AML-193 (cell line): ENCODE measurements at regions not wholly inside any gene's neighbourhood (a gene's known extent, or its start where the extent isn't known, plus 50 kb on each side); places are given as distances from the start of the nearest gene placed in this dataset.

Experiments used
- DNase-seq, 2 experiments: peaks; one replicate each; lab custom pipeline; 2025; lab: John Stamatoyannopoulos, UW

- DNase-seq, result no peak
Measured at GRCh38 chr10:90326498-90327267, 531.2 kb downstream of the HTR7 start.

- DNase-seq, result no peak
Measured at GRCh38 chr10:90327611-90328010, 530.2 kb downstream of the HTR7 start.

- no peak for DNase-seq
Measured at GRCh38 chr10:90328459-90328858, 529.4 kb downstream of the HTR7 start.

- DNase-seq, result no peak
Measured at GRCh38 chr10:90328896-90329295, 528.9 kb downstream of the HTR7 start.

GRCh38 chr10:90337316-90337715 is 520.5 kb downstream of the HTR7 start:
- DNase-seq, result no peak

GRCh38 chr10:90342480-90342879 is 515.4 kb downstream of the HTR7 start:
- DNase-seq, result no peak

- DNase-seq, result no peak
Measured at GRCh38 chr10:90344226-90344625, 513.6 kb downstream of the HTR7 start.

- no peak for DNase-seq
Measured at GRCh38 chr10:90347239-90347638, 510.6 kb downstream of the HTR7 start.

GRCh38 chr10:90350122-90350521 is 507.7 kb downstream of the HTR7 start:
- no peak for DNase-seq

- no peak for DNase-seq
Measured at GRCh38 chr10:90352288-90352687, 505.6 kb downstream of the HTR7 start.

GRCh38 chr10:90354914-90355313 is 502.9 kb downstream of the HTR7 start:
- DNase-seq, result no peak

GRCh38 chr10:90363799-90364483 is 493.9 kb downstream of the HTR7 start:
- no peak for DNase-seq

GRCh38 chr10:90372451-90372850 is 485.4 kb downstream of the HTR7 start:
- DNase-seq, result no peak

- no peak for DNase-seq
Measured at GRCh38 chr10:90373911-90374310, 483.9 kb downstream of the HTR7 start.

- DNase-seq, result no peak
Measured at GRCh38 chr10:90378524-90379076, 479.2 kb downstream of the HTR7 start.

GRCh38 chr10:90381468-90381867 is 476.4 kb downstream of the HTR7 start:
- no peak for DNase-seq

- DNase-seq, result no peak
Measured at GRCh38 chr10:90389876-90390275, 468.0 kb downstream of the HTR7 start.

GRCh38 chr10:90394311-90394710 is 463.5 kb downstream of the HTR7 start:
- no peak for DNase-seq

- DNase-seq, result no peak
Measured at GRCh38 chr10:90396721-90397120, 461.1 kb downstream of the HTR7 start.

- DNase-seq, result no peak
Measured at GRCh38 chr10:90398566-90398965, 459.3 kb downstream of the HTR7 start.

- no peak for DNase-seq
Measured at GRCh38 chr10:90399782-90400181, 458.1 kb downstream of the HTR7 start.

GRCh38 chr10:90403211-90404000 is 454.4 kb downstream of the HTR7 start:
- DNase-seq, result no peak

GRCh38 chr10:90407131-90407530 is 450.7 kb downstream of the HTR7 start:
- no peak for DNase-seq
